Stomach (tissue), 8 donors: ENCODE measurements at regions not wholly inside any gene's neighbourhood (a gene's known extent, or its start where the extent isn't known, plus 50 kb on each side); places are given as distances from the start of the nearest gene placed in this dataset.

Experiments used
- DNase-seq, 2 donors: peaks; one replicate each; pipeline versions ENCODE4 v3.0.0 to v3.0.0-alpha.2; 2013 to 2019
- H3K27ac ChIP-seq, 5 donors: fragments of 200-600 bp in 4 of 5; sonication (generic) in 4 of 5; one replicate each; pipeline ENCODE4 v1.5.1; 2013 to 2019; ENCODE audit warnings: mild to moderate bottlenecking in 1 of 5, moderate library complexity in 1 of 5
- H3K27me3 ChIP-seq, 3 donors: fragments of 200-600 bp; sonication (generic); one replicate each; pipeline ENCODE4 v1.5.1; 2017 to 2019; ENCODE audit warnings: mixed run types in 1 of 3
- H3K36me3 ChIP-seq, 4 donors: fragments of 200-600 bp; sonication (generic); 1 replicate in 3 of 4; 2 replicates in 1 of 4; pipeline ENCODE4 v1.5.1; 2016 to 2019
- H3K4me1 ChIP-seq, 4 donors: fragments of 200-600 bp; sonication (generic); one replicate each; pipeline ENCODE4 v1.5.1; 2016 to 2019
- H3K4me3 ChIP-seq, 4 donors: fragments of 200-600 bp; sonication (generic) in 3 of 4; one replicate each; pipeline ENCODE4 v1.5.1; 2016 to 2019; ENCODE audit warnings: mild to moderate bottlenecking in 1 of 4
- H3K9me3 ChIP-seq, 4 donors: fragments of 200-600 bp; sonication (generic); one replicate each; pipeline ENCODE4 v1.5.1; 2016 to 2019
- EP300 ChIP-seq: sonication (generic); formaldehyde crosslinking; IDR thresholded peaks from one replicate; pipeline ENCODE4 v1.6.1; 2017; ENCODE audit warnings: antibody characterized with exemption
- POLR2A ChIP-seq, 4 donors: fragments of 450-650 bp; IDR thresholded peaks; one replicate each; pipeline ENCODE4 v1.6.1; 2016; ENCODE audit warnings: antibody characterized with exemption in 4 of 4, control low read depth in 2 of 4, mild to moderate bottlenecking in 1 of 4, moderate library complexity in 1 of 4
- POLR2AphosphoS5 ChIP-seq, 3 donors: sonication (generic); formaldehyde crosslinking; IDR thresholded peaks; one replicate each; pipeline ENCODE4 v1.6.1; 2016; ENCODE audit warnings: antibody characterized with exemption in 3 of 3
- WGBS, 5 donors: extraction: QIAGEN DNeasy Blood & Tissue Kit in 3 of 5; methylation state at CpG; one replicate each; pipeline versions ENCODE4 v1.1.5 to v1.1.7; 2013 to 2018; 5-methylcytosine and 5-hydroxymethylcytosine counted together
- intact Hi-C: fragments of 100-400 bp; cut with DNase I; formaldehyde crosslinking; loops from one replicate; pipeline ENCODE4 v1.15.1; 2023; ENCODE audit warnings: low total_unique reads
- TF ChIP-seq, protein P1 (sequence below), 7 experiments: fragments of 450-650 bp in 4 of 7; fragments of 200-600 bp in 3 of 7; sonication (generic) in 3 of 7; IDR thresholded peaks; one replicate each; pipeline ENCODE4 v1.5.1; 2016 to 2019; ENCODE audit warnings: antibody characterized with exemption in 7 of 7, control low read depth in 2 of 7, mild to moderate bottlenecking in 1 of 7
- donor health status: healthy with polysubstance abuse.
- donor health status: Bipolar disorder and iron deficiency.
- donor health status: healthy.

DNA sequence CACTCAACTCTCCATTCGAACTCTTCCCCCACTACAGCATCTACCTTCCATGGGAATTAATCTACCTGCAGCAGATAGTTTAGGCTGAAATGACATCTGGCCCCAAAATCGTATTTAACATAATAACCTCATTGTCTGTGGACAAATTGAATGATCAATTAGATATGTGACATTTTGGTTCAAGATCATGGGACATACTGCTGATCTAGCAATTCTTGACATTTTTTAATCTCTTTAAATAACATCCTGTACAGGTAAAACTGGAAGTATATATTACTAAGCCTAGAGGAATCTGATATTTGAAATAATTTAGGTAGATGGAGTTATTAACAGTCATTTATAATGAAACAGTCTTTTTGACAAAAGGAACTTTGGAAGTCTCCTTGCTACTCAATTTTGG is 702.5 kb downstream of the NLGN4X start:
- 53 to 71% (median 60%) methylated on average over 2 of the region's 2 CpGs for WGBS, 5 donors
- H3K9me3 ChIP-seq, result peaks cover 0 to 3% (median 0%) of the 10 kb centered on the region in 4 donors
- H3K36me3 ChIP-seq, result no peaks in the 10 kb centered on the region
- TF ChIP-seq POLR2A (IDR thresholded peaks at IDR 0.05) (no peak), POLR2AphosphoS5 (IDR thresholded peaks at IDR 0.05) (no peak), EP300 (no peak)
- TF ChIP-seq, protein P1, sequence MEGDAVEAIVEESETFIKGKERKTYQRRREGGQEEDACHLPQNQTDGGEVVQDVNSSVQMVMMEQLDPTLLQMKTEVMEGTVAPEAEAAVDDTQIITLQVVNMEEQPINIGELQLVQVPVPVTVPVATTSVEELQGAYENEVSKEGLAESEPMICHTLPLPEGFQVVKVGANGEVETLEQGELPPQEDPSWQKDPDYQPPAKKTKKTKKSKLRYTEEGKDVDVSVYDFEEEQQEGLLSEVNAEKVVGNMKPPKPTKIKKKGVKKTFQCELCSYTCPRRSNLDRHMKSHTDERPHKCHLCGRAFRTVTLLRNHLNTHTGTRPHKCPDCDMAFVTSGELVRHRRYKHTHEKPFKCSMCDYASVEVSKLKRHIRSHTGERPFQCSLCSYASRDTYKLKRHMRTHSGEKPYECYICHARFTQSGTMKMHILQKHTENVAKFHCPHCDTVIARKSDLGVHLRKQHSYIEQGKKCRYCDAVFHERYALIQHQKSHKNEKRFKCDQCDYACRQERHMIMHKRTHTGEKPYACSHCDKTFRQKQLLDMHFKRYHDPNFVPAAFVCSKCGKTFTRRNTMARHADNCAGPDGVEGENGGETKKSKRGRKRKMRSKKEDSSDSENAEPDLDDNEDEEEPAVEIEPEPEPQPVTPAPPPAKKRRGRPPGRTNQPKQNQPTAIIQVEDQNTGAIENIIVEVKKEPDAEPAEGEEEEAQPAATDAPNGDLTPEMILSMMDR (IDR thresholded peaks at IDR 0.05), result no peak
- intact Hi-C loops, result no loop called here
- no peaks in the 10 kb centered on the region for H3K27me3 ChIP-seq
- H3K4me1 ChIP-seq, result no peaks in the 10 kb centered on the region
- no peak overlapping the region for H3K27ac ChIP-seq
- H3K4me3 ChIP-seq, result no peak overlapping the region
- no peak for DNase-seq

DNA sequence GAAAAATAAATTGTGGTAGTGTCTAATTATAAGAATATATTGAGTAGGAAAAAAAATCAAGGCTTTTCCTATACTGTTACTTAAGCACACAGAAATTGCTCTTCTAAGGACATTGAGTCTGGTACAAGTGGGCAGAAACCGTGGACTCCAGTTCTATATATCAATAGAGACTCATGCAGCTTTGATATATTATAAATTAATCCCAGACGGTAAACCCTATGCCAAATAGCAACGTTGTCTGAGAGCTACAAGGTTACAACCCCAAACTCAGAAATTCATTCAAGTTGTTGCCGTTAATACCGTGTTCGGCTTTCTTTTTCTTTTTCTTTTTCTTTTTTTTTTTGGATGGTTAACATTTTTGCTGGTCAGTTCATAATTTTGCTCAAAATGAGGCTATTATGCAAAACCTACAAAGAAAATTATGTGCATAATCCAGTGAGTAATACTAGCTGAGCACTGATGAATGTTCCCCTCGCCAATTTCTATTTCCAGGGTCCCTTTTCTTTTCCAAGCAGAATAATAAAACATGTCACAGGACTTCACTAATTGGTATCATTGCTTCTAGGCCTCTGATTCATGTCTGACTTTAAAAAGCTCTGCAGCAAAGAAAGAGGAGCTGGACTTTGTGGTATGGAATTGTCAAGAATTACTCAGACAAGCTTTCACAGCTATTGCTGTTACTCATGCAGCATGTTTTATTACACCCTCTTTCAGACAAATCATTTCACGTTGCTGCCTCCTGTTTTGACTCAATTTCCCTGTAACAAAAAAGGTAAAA is 737.7 kb downstream of the NLGN4X start:
- intact Hi-C loops, result no loop called here
- TF ChIP-seq, protein P1 (IDR thresholded peaks at IDR 0.05), result no peak
- TF ChIP-seq POLR2A (IDR thresholded peaks at IDR 0.05) (no peak), POLR2AphosphoS5 (IDR thresholded peaks at IDR 0.05) (no peak)
- no peak overlapping the region for H3K4me3 ChIP-seq
- H3K27ac ChIP-seq, result no peak overlapping the region
- H3K27me3 ChIP-seq, result no peaks in the 10 kb centered on the region
- no peaks in the 10 kb centered on the region for H3K36me3 ChIP-seq
- no peaks in the 10 kb centered on the region for H3K4me1 ChIP-seq
- no peak for DNase-seq
- no peaks in the 10 kb centered on the region for H3K9me3 ChIP-seq
- WGBS, 5 donors, result 57 to 72% (median 70%) methylated on average over 8 of the region's 8 CpGs

DNA sequence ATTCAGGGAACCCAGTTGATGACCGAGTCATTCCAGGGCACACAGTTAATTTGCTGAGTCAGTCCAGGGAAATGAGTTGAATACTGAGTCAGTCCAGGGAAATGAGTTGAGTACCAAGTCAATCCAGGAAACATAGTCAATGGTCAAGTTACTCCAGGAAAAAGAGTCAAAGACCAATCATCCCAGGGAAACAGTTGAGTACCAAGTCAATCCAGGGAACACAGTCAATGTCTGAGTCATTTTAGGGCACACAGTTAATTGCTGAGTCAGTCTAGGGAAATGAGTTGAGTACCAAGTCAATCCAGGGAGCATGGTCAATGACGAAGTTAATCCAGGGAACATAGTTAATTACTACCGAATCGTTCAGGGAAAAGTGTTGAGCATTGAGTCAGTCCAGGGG is 754.4 kb downstream of the NLGN4X start:
- no peaks in the 10 kb centered on the region for H3K4me1 ChIP-seq
- no peak for DNase-seq
- peaks cover 0 to 33% (median 5%) of the 10 kb centered on the region in 4 donors for H3K9me3 ChIP-seq
- TF ChIP-seq, protein P1 (IDR thresholded peaks at IDR 0.05), result no peak
- TF ChIP-seq EP300 (no peak), POLR2A (IDR thresholded peaks at IDR 0.05) (no peak), POLR2AphosphoS5 (IDR thresholded peaks at IDR 0.05) (no peak)
- no peak overlapping the region for H3K27ac ChIP-seq
- no peak overlapping the region for H3K4me3 ChIP-seq
- no peaks in the 10 kb centered on the region for H3K36me3 ChIP-seq
- WGBS, 5 donors, result 82 to 90% (median 88%) methylated on average over 4 of the region's 4 CpGs
- intact Hi-C loops, result no loop called here
- no peaks in the 10 kb centered on the region for H3K27me3 ChIP-seq

DNA sequence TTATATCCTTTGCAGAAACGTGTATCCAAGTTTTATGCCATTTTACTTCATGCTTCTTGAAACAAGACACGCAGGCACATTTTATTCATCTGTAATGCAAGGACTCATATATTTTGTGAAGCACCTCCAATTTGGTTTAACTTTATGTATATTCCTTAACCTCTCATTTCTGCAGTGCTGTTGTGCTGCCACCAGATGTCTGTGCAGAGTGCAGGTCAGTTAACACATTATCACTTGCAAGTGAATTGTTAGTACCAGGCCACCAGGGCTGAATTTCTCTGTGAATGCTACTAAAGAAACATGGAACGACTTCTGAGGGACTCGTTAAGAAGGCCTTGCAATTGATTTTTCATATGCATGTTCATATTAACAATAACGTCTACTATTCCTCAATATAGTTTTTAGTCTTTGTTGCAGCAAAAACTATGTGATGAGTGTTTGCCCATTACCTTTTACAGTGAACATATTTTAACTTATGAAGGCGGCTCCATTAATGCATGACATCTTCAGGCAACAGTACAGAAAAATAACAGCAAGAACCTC is 770.3 kb downstream of the NLGN4X start:
- DNase-seq, result no peak
- Histone ChIP-seq H3K27ac (no peak overlapping the region), H3K27me3 (no peaks in the 10 kb centered on the region), H3K9me3 (peaks cover 0 to 11% (median 0%) of the 10 kb centered on the region in 4 donors), H3K4me1 (no peaks in the 10 kb centered on the region), H3K36me3 (no peaks in the 10 kb centered on the region), H3K4me3 (no peak overlapping the region)
- 67 to 80% (median 75%) methylated on average over 6 of the region's 6 CpGs for WGBS, 5 donors
- TF ChIP-seq EP300 (no peak), POLR2AphosphoS5 (IDR thresholded peaks at IDR 0.05) (no peak), POLR2A (IDR thresholded peaks at IDR 0.05) (no peak)
- TF ChIP-seq, protein P1 (IDR thresholded peaks at IDR 0.05), result no peak
- intact Hi-C loops, result no loop called here
